ENCODE measurements at regions not wholly inside any gene's neighbourhood (a gene's known extent, or its start where the extent isn't known, plus 50 kb on each side); places are given as distances from the start of the nearest gene placed in this dataset.

DNA sequence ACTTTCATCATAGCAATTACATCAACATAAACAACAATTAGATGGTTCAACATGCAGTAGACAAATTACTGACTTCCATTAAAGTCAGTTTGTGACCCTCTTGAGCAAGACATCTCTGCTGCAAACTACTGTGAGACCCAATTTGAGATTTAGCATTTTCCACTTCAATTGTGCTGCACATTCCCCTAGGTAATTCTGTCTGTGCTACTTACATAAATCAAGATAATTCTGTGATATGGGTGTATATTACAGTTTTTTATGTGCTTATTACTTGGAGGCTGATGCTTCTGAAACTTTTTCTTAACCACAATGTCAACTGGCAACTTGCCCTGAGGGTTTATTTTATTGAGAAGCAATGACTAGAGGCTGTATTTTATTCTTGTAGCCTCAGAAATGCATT, 1714.4 kb downstream of the OLFM4 start:
- H3K23ac ChIP-seq (ENCODE audit: insufficient read length): no peak overlapping the region
- H3K27me3 ChIP-seq (replicated peaks in 1 of 4; ENCODE audit: control insufficient read depth in 3 of 4, extremely low read depth in 1 of 4, insufficient read depth in 3 of 4, low read length in 3 of 4): no peaks in the 10 kb centered on the region
- H2AK5ac ChIP-seq (ENCODE audit: low read depth, low read length): no peak overlapping the region
- no peaks in the 10 kb centered on the region for H4K20me1 ChIP-seq (replicated peaks in 1 of 2; ENCODE audit: control insufficient read depth in 1 of 2, insufficient read depth in 2 of 2, low read length in 2 of 2)
- no peak overlapping the region for H3K4me3 ChIP-seq (ENCODE audit: extremely low read depth in 1 of 4, insufficient read depth in 2 of 4, low read depth in 3 of 4, low read length in 4 of 4)
- no peaks in the 10 kb centered on the region for H3K23me2 ChIP-seq (ENCODE audit: low read depth, low read length)
- H2BK20ac ChIP-seq (ENCODE audit: low read length): no peak overlapping the region
- no peak overlapping the region for H4K8ac ChIP-seq (ENCODE audit: extremely low read depth, insufficient read depth, low read length)
- H4K91ac ChIP-seq (replicated peaks; ENCODE audit: insufficient read length, low read length): no peak overlapping the region
- DNase-seq (ENCODE audit: low read depth in 1 of 2, low spot score in 2 of 2): no peak
- no peaks in the 10 kb centered on the region for H3K36me3 ChIP-seq (ENCODE audit: control insufficient read depth in 2 of 4, insufficient read depth in 4 of 4, low read length in 3 of 4)
- H3K79me1 ChIP-seq (ENCODE audit: low read depth, low read length): no peaks in the 10 kb centered on the region
- H3K56ac ChIP-seq (replicated peaks; ENCODE audit: insufficient read length, low read depth, low read length): no peak overlapping the region
- H3K4me2 ChIP-seq (ENCODE audit: insufficient read depth in 1 of 2, low read depth in 2 of 2, low read length in 2 of 2): no peak overlapping the region
- H4K5ac ChIP-seq (ENCODE audit: insufficient read length, low read depth, low read length): no peak overlapping the region
- FAIRE-seq: no peak
- CTCF ChIA-PET (ENCODE audit: partially characterized antibody): no interaction called here
- no peak overlapping the region for H2AFZ ChIP-seq (ENCODE audit: low read length)
- H3K9ac ChIP-seq (replicated peaks in 1 of 4; ENCODE audit: extremely low read depth in 1 of 4, low read depth in 3 of 4, low read length in 3 of 4): no peak overlapping the region
- H3K4ac ChIP-seq (replicated peaks; ENCODE audit: insufficient read length, low read depth, low read length): no peak overlapping the region
- H2BK15ac ChIP-seq (ENCODE audit: low read length): no peak overlapping the region
- no peak overlapping the region for H3K18ac ChIP-seq (ENCODE audit: extremely low read depth, low read length)
- POLR2A ChIA-PET (ENCODE audit: partially characterized antibody): no interaction called here
- H2BK12ac ChIP-seq (ENCODE audit: low read depth, low read length): no peak overlapping the region
- no peak overlapping the region for H2BK120ac ChIP-seq (replicated peaks; ENCODE audit: low read depth, low read length)
- H3K9me3 ChIP-seq (ENCODE audit: insufficient read depth in 2 of 2, low read depth in 1 of 2, low read length in 1 of 2): no peaks in the 10 kb centered on the region
- H3K79me2 ChIP-seq (ENCODE audit: control insufficient read depth in 1 of 2, insufficient read depth in 2 of 2, low read length in 2 of 2): no peaks in the 10 kb centered on the region
- no peaks in the 10 kb centered on the region for H3K4me1 ChIP-seq (replicated peaks in 1 of 4; ENCODE audit: control insufficient read depth in 3 of 4, insufficient read depth in 4 of 4, low read length in 3 of 4)
- H3K14ac ChIP-seq (ENCODE audit: insufficient read length): no peak overlapping the region
- no peak overlapping the region for H3K27ac ChIP-seq (ENCODE audit: low read depth, low read length)
- H2BK5ac ChIP-seq (ENCODE audit: low read depth, low read length): no peak overlapping the region
- TF ChIP-seq GTF2F1 (IDR thresholded peaks at IDR 0.05; ENCODE audit: borderline replicate concordance, low read depth, low read length): no peak
- no peak for TF ChIP-seq RNF2 (IDR thresholded peaks at IDR 0.05; ENCODE audit: borderline replicate concordance, low read depth, low read length, missing control alignments, poor library complexity, severe bottlenecking)
- TF ChIP-seq CEBPB (IDR thresholded peaks at IDR 0.05; ENCODE audit: low read depth, low read length): no peak

Measured in H1 (cell line).